Left lung (tissue), 4 donors: ENCODE measurements at regions not wholly inside any gene's neighbourhood (a gene's known extent, or its start where the extent isn't known, plus 50 kb on each side); places are given as distances from the start of the nearest gene placed in this dataset.

Experiments used
- ATAC-seq: fragments of 200-7000 bp; cut with Tn5 transposase; one replicate; pipeline ENCODE4 v1.9.1; 2020; ENCODE audit warnings: moderate library complexity
- DNase-seq, 4 donors: peaks; one replicate each; pipeline ENCODE4 v3.0.0-alpha.2; 2013 to 2020
- H3K27ac ChIP-seq, 2 donors: fragments of 200-600 bp; sonication (generic) in 1 of 2; one replicate each; pipeline versions ENCODE4 v1.5.0 to v1.8.0; 2020 to 2021
- H3K27me3 ChIP-seq, 2 donors: fragments of 200-600 bp; sonication (generic) in 1 of 2; one replicate each; pipeline versions ENCODE4 v1.5.0 to v1.8.0; 2020 to 2021
- H3K36me3 ChIP-seq, 2 donors: fragments of 200-600 bp; sonication (generic) in 1 of 2; one replicate each; pipeline versions ENCODE4 v1.5.0 to v1.8.0; 2020 to 2021
- H3K4me1 ChIP-seq, 2 donors: fragments of 200-600 bp; one replicate each; pipeline ENCODE4 v1.8.0; 2021
- H3K4me3 ChIP-seq, 2 donors: fragments of 200-600 bp; sonication (generic) in 1 of 2; one replicate each; pipeline versions ENCODE4 v1.5.0 to v1.8.0; 2020 to 2021; ENCODE audit warnings: mild to moderate bottlenecking in 1 of 2
- H3K9me3 ChIP-seq, 2 donors: fragments of 200-600 bp; sonication (generic) in 1 of 2; one replicate each; pipeline versions ENCODE4 v1.5.0 to v1.8.0; 2020 to 2021
- intact Hi-C, 2 donors: fragments of 100-400 bp; cut with DNase I; formaldehyde crosslinking; loops; one replicate each; pipeline versions ENCODE4 v1.11.2 to v1.14.2; 2022
- TF ChIP-seq, protein P1 (sequence below), 2 donors: fragments of 200-600 bp; sonication (generic) in 1 of 2; IDR thresholded peaks; one replicate each; pipeline versions ENCODE4 v1.5.0 to v1.8.0; 2021; ENCODE audit warnings: antibody characterized with exemption in 2 of 2
- donor health status: DM: no; HTN: yes; CAD: no.
- donor health status: DM: no; HTN: no; CAD: no.

DNA sequence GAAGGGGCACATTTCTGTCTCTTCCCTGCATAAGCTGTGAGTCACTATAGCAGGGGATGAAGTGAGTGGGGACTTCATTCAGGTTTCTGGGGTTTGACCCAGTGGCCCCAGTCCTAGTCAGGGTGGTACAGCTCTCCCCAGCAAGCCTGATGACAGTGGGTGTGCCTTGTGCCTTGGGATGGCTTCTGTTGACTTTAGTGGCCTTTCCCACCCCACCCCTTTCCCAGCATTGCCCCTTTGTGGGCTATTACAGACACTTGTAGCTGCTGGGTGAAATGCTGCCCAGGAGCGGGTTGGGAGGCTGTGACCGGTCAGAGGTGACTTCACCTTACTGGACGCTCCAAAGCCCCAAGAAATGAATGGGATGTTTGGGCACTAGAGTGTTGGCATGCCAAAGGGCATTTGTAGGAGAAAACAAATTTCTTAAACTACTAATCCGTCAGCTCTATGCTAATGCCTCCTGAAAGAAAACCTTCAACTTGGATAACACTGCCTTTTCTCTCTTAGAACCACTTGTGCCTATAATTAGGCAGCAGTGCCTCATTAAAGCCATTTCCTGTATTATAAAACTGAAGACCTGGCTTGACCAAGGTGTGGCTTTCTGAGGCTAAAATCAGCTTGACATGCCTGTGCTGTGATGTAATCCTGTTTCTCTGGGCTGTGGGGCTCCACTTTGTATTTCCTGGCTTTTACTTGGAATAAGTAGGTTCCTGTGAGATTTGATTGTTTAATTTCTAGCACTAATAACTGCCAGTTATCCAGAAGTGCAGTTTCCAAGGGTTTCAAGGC is 119.0 kb upstream of the SLC25A48 start:
- no peaks in the 10 kb centered on the region for H3K36me3 ChIP-seq
- DNase-seq (no peak), ATAC-seq (peak; percentile 86)
- peak overlapping the region in 1 of 2 donors; percentile 33 for H3K27ac ChIP-seq
- intact Hi-C loops = no loop called here
- TF ChIP-seq, protein P1, sequence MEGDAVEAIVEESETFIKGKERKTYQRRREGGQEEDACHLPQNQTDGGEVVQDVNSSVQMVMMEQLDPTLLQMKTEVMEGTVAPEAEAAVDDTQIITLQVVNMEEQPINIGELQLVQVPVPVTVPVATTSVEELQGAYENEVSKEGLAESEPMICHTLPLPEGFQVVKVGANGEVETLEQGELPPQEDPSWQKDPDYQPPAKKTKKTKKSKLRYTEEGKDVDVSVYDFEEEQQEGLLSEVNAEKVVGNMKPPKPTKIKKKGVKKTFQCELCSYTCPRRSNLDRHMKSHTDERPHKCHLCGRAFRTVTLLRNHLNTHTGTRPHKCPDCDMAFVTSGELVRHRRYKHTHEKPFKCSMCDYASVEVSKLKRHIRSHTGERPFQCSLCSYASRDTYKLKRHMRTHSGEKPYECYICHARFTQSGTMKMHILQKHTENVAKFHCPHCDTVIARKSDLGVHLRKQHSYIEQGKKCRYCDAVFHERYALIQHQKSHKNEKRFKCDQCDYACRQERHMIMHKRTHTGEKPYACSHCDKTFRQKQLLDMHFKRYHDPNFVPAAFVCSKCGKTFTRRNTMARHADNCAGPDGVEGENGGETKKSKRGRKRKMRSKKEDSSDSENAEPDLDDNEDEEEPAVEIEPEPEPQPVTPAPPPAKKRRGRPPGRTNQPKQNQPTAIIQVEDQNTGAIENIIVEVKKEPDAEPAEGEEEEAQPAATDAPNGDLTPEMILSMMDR (IDR thresholded peaks at IDR 0.05) = no peak
- H3K4me3 ChIP-seq = no peak overlapping the region
- no peaks in the 10 kb centered on the region for H3K9me3 ChIP-seq
- H3K27me3 ChIP-seq = no peaks in the 10 kb centered on the region
- no peaks in the 10 kb centered on the region for H3K4me1 ChIP-seq

DNA sequence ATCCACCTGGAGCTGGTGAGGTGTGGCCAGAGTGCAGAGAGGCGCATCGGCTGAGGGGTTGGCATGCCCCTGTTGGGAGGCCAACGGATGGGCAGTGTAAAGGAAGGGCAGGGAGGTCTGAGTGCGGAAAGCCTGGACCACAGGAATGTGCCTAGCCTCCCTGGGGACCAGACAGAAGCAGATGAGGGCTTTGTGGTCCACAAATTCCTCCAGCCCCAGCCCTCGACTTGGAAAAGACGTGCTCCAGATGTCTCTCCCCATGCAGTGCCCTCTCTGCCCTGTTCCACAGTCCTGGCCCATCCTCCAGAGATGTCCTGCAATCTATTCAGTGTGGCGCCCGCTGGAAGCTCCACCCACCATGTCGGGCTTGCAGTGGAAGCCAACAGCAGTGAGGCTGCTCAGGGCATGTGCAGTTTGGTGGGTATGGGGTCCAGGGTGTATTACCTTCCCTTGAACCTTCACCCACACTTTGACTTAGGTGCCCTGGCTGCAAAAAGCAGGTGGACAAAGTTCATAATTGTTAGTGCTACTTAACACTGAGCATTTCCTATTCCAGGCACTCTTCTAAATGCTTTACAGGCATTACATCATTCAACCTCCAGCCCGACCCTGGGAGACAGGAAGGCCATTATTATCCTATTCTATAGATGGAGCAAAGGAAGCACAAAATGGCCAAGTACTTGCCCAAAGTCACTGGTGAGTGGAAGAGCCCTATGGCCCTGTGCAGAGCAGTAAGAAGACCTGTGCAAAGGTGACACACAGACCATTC is 120.2 kb upstream of the SLC25A48 start:
- ATAC-seq (no peak), DNase-seq (no peak)
- intact Hi-C loops = no loop called here
- Histone ChIP-seq H3K9me3 (no peaks in the 10 kb centered on the region), H3K36me3 (no peaks in the 10 kb centered on the region), H3K27me3 (no peaks in the 10 kb centered on the region), H3K4me3 (no peak overlapping the region), H3K27ac (no peak overlapping the region), H3K4me1 (no peaks in the 10 kb centered on the region)
- TF ChIP-seq, protein P1 (IDR thresholded peaks at IDR 0.05) = no peak

DNA sequence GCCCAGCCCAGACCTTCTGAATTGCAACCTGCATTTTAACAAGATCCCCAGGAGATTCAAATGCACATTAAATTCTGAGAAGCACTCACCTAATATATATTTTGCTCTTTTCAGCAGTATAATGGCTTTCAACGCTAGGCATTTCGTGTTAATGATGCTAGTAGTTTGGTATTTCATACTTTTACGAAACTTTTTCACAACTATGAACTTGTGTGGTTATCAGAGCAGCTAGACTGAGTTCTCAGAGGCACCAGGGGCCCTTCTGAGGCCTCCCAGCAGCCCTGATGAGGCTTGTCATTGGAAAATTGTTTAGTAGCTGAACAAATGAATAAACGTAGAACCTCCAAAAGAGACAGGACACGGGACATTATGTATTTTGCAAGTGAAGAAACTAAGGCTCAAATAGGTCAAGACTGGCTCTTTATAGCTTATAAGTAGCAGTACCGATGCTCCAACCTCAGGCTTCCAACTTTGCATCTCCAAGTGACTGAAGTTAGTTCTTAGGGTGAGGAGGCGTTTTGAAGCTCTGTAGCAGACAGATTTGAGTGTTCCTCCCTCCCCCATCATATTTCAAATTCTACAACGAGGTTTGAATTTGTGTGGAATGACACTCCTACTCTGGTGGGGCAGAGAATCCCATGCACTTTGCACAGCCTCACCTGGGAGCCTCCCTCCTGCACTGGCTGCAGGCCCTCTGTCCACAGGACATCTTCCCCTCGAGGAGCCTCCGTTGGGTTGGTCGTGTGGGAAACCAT is 121.1 kb upstream of the SLC25A48 start:
- no peak for DNase-seq
- Histone ChIP-seq H3K27me3 (no peaks in the 10 kb centered on the region), H3K27ac (no peak overlapping the region), H3K9me3 (no peaks in the 10 kb centered on the region), H3K4me3 (no peak overlapping the region), H3K36me3 (no peaks in the 10 kb centered on the region), H3K4me1 (no peaks in the 10 kb centered on the region)
- intact Hi-C loops = no loop called here
- ATAC-seq = no peak
- TF ChIP-seq, protein P1 (IDR thresholded peaks at IDR 0.05) = no peak

DNA sequence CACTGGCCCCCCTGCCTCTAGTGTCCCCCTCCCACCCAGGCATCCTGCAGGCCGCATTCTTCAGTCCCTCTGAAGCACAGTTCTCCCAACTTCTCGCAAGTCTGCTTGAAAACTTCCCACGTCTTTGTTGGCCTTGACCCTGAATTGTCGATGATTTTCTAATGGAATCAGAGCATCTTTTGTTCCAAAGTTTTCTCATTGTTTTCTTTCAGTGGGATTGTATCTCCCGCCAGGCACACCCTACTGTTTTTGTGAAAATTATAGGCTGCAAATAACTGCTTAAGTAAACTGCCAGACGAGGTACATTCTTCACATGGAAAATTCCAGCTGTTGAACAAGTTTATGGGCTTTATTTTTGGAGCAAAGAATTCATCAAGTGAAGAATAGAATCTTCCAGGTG is 122.6 kb upstream of the SLC25A48 start:
- DNase-seq = no peak
- TF ChIP-seq, protein P1 (IDR thresholded peaks at IDR 0.05) = no peak
- no peak overlapping the region for H3K27ac ChIP-seq
- H3K4me1 ChIP-seq = no peaks in the 10 kb centered on the region
- no peak for ATAC-seq
- no peak overlapping the region for H3K4me3 ChIP-seq
- no peaks in the 10 kb centered on the region for H3K36me3 ChIP-seq
- H3K9me3 ChIP-seq = no peaks in the 10 kb centered on the region
- H3K27me3 ChIP-seq = no peaks in the 10 kb centered on the region
- intact Hi-C loops = no loop called here
